GM12872 (cell line): ENCODE measurements at regions not wholly inside any gene's neighbourhood (a gene's known extent, or its start where the extent isn't known, plus 50 kb on each side); places are given as distances from the start of the nearest gene placed in this dataset.

Experiments used
- CTCF ChIP-seq: IDR thresholded peaks from 3 replicates; pipeline ENCODE4 v1.5.1; 2011; ENCODE audit warnings: low read depth, mild to moderate bottlenecking, low read length, moderate library complexity; ENCODE audit not compliant: insufficient read depth

DNA sequence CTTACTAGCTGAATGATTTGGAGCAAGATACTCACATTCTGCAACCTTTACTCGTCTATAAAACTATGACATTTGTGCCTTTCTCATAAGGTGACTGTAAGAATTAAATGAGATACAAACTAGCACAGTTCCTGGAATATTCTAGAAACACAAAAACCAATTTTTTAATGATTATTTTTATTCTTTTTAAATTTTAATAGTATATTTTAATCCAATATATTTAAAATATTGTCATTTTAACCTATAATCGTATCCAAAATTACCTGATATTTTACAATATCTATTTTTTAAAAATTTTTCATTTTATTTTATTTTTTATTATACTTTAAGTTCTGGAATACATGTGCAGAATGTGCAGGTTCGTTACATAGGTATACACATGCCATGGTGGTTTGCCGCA lies 238.1 kb downstream of the OLFM4 start:
- no peak for TF ChIP-seq CTCF

DNA sequence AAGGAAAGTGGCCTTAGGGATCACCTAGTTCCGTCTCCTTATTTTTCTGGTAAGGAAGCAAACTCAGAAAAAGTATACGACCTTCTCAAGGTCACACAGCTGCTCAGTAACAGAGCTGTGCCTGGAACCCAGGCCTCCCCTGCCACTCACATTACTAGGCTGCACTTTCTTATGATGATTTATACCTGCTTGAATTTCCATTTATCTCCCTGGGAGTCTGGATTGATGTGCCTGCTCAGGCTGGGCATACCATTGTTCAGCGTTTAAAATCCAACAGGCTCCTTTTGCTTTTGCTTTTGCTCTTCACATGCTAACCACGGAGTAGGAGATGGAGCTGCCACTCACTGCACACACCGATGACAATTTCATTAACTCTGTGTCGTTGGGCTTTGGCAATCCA lies 241.0 kb downstream of the OLFM4 start:
- TF ChIP-seq CTCF: no peak

- no peak for TF ChIP-seq CTCF
These were observed 244.3 kb downstream of the OLFM4 start for GRCh38 chr13:53272873-53273272.

DNA sequence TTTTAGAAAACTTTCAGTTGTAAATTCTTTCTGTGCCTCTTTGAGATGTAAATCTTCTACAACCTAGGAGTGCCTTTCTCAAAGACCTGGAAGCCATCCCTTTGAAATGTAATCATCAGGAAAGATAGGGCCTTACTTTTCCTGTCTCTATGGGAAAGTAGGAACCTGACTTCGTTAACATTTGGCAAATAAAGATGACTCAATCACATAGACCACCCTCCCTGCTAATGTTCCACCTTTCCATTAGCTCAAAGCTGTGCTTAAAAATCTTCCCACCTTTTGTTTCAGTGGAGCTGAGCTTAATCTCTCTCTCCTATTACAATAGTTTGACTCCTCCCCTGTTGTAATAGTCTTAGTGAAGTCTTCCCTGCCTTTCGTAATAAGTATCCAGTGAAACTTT lies 247.7 kb downstream of the OLFM4 start:
- TF ChIP-seq CTCF: no peak

DNA sequence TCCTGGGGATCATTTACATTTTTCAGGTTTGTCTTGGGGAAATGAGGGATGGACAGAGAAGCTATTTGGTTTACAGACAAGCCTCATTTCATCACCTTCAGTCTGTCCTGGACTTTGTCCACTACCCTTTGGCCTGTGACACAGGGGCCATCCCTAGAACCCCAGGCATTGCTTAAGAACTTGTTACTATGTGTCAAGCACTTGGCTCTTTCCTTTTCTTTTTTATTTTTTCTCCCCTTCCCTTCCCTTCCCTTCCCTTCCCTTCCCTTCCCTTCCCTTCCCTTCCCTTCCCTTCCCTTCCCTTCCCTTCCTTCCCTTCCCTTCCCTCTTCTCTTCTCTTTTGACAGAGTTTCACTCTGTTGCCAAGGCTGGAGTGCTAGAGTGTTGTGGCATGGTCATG lies 253.1 kb downstream of the OLFM4 start:
- no peak for TF ChIP-seq CTCF

GRCh38 chr13:53285896-53286430 lies 257.4 kb downstream of the OLFM4 start:
- no peak for TF ChIP-seq CTCF

DNA sequence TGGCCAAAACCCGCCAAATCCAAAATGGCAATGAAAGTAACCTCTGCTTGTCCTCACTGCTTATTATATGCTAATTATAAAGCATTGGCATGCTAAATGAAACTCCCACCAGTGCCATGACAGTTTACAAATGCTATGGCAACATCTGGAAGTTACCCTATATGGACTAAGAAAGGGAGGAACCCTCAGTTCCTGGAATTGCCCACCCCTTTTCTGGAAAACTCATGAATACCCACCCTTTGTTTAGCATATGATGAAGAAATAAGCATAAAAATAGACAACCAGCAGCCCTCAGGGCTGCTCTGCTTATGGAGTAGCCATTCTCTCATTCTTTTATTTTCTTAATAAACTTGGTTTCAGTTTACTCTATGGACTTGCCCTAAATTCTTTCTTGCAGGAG lies 269.8 kb downstream of the OLFM4 start:
- no peak for TF ChIP-seq CTCF

DNA sequence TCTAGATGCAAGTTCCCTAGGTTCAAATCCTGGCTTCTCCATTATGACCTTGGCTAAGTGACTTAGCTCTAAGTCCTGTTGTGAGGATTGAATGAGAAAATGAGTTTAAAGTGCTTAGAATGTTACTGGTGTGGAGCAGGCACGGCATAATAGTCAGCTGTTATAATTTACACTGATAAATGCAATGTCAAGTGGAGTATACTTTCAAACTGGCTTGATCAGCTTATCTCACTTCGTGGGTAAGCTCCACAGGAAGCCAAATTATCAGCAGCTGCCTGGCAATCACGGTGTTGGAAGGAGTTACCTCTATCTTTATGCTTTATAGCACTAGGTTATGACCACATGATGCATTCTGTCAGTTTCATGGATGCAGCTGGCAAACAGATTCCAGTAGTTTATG lies 272.8 kb downstream of the OLFM4 start:
- TF ChIP-seq CTCF: no peak
